Tongue (tissue), 1 donor: ENCODE measurements at regions not wholly inside any gene's neighbourhood (a gene's known extent, or its start where the extent isn't known, plus 50 kb on each side); places are given as distances from the start of the nearest gene placed in this dataset.
"Not testable (repeated sequence)": the region's sequence is repeated elsewhere in the genome, so short reads cannot be mapped to it uniquely, and the experiment has no call there.

Experiments
- DNase-seq: peaks from one replicate; pipeline ENCODE4 v3.0.0-alpha.2; 2015

- DNase-seq = no peak
Observed at GRCh38 chr6:159522877-159523547, 170.0 kb downstream of the SOD2 start.

- DNase-seq = no peak
Observed at GRCh38 chr6:159521962-159522361, 171.1 kb downstream of the SOD2 start.

- DNase-seq = no peak
Observed at GRCh38 chr6:159520002-159520401, 173.0 kb downstream of the SOD2 start.

GRCh38 chr6:159515811-159516210 is 177.2 kb downstream of the SOD2 start:
- not testable (repeated sequence) for DNase-seq

GRCh38 chr6:159513914-159514313 is 179.1 kb downstream of the SOD2 start:
- DNase-seq = no peak

- DNase-seq = no peak
Observed at GRCh38 chr6:159513074-159513720, 179.8 kb downstream of the SOD2 start.

GRCh38 chr6:159512571-159512970 is 180.5 kb downstream of the SOD2 start:
- no peak for DNase-seq

- no peak for DNase-seq
Observed at GRCh38 chr6:159512104-159512503, 180.9 kb downstream of the SOD2 start.

- no peak for DNase-seq
Observed at GRCh38 chr6:159510141-159510540, 182.9 kb downstream of the SOD2 start.

GRCh38 chr6:159508931-159509330 is 184.1 kb downstream of the SOD2 start:
- no peak for DNase-seq

GRCh38 chr6:159506048-159506447 is 187.0 kb downstream of the SOD2 start:
- DNase-seq = no peak

- peak; percentile 32 for DNase-seq
Observed at GRCh38 chr6:159505140-159505922, 187.7 kb downstream of the SOD2 start.

GRCh38 chr6:159501558-159501957 is 191.5 kb downstream of the SOD2 start:
- DNase-seq = no peak

- DNase-seq = no peak
Observed at GRCh38 chr6:159499034-159499433, 194.0 kb downstream of the SOD2 start.

GRCh38 chr6:159494586-159494972 is 198.5 kb downstream of the SOD2 start:
- no peak for DNase-seq

GRCh38 chr6:159493898-159494585 is 199.0 kb downstream of the SOD2 start:
- peak; percentile 70 for DNase-seq

- no peak for DNase-seq
Observed at GRCh38 chr6:159493231-159493897, 199.7 kb downstream of the SOD2 start.

- DNase-seq = peak; percentile 85
Observed at GRCh38 chr6:159490298-159490937, 202.6 kb downstream of the SOD2 start.

GRCh38 chr6:159487636-159488035 is 205.4 kb downstream of the SOD2 start:
- DNase-seq = no peak

GRCh38 chr6:159483259-159483658 is 209.8 kb downstream of the SOD2 start:
- DNase-seq = no peak

GRCh38 chr6:159481897-159482296 is 211.1 kb downstream of the SOD2 start:
- DNase-seq = no peak

- no peak for DNase-seq
Observed at GRCh38 chr6:159480471-159480870, 212.6 kb downstream of the SOD2 start.
